NCI-H82 treated with DMSO at 0.1 percent for 48 hours (cell line): ENCODE measurements at regions not wholly inside any gene's neighbourhood (a gene's known extent, or its start where the extent isn't known, plus 50 kb on each side); places are given as distances from the start of the nearest gene placed in this dataset.

Experiments used
- DNase-seq: peaks from one replicate; lab custom pipeline; 2025; ENCODE audit not compliant: unreplicated experiment; lab: John Stamatoyannopoulos, UW

DNA sequence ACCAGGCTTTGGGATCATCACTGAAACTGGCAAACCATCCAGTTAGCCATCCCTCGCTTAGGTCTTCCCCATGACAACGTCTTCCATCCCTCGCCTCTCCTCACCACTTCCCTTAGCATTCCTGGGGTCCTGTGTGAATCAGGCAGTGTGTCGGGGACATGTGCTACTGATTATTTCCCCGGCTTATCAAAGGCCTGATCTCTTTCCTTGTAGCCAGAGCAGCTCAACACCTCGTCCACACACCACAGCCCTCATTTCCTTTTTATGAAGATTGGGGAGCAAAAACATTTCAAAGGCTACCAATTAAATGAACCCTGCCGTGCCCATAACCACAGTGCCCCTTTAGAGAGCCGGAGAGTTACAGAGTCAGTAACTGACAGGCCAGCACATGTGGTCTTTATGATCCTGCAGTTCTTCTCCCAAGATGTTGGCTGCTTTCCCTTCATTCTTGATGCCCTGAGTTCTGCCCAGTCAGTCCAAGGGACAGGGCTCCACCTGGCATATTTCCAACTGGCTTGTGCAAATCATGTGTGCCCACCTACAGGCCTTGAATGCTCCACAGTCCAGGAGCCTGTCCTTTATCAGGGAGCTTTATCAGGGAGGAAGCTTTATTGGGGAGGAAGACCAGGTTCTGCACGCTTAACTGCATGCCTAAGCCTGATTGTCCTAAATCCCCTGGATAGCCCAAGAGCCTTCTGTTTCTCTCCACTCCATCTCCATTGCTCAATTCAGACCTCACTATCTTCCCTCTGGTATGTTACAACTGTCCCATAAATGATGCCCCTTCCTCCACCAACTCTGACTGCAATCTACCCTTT is 343.1 kb downstream of the CYRIA start:
- DNase-seq = no peak

DNA sequence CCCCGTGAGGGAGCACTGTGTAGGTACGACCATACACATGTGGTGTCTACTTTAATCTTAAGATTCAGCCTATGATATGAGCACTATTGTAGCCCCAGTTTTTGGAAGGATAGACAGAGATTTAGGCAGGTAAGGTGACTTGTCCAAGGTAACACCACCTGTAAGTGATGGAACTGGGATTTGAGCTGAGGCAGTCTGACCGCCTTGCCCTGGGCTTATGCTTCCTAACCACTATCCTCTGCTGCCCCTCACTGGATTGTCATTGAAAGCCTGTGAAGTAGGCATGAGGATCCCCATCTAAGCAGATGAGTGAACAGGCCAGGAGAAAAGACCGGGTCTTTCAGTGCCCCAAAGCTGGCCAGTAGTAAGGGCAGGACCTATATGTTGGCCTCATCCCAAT is 343.8 kb downstream of the CYRIA start:
- DNase-seq = no peak

- DNase-seq = no peak
These were observed 344.4 kb downstream of the CYRIA start for GRCh38 chr2:16321256-16321655.

DNA sequence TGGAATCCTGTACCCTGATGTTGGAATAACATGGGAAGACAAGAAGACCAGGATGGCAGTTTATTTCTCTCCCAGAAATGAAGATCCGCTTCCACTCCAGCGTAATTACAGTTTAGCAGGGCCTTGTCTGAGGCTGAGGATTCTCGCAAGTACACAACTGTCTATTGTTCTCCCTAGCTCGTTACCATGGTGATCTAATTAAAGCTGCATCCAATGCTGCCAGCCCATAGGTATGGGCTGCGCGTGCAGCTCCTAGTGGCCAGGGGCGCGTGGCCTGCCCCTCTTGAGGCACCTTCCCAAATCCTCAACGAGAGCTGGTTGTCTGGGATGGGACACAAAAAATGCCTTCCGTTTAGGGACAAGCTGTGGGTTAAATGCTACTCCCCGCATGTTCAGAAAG is 344.9 kb downstream of the CYRIA start:
- no peak for DNase-seq

DNA sequence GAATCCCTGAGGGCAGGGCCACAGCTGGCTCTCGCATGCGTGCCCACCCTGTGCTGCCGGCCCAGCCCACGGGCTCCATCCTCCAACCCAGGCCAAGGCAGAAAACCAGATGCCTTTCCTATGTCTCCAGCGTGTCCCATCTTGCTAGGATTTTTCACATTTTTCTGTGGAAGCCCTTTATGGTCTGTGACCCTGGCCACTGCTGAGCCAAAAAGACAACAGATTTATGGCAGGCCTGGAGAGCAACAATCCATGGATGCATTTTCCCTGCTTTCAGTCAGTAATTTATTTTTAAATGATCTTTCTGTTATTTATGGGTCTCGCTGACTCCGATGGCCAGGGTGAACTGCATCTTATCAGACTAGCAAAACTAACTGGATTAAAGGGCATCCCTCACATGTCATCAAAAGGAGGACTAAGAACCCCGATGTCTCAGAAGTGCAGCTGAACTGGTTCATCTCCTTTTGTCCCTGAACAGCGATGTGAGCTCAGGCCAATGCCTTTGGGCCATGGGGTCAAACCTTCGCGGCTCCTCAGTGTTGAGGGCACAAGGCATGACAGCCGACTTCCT is 346.0 kb downstream of the CYRIA start:
- DNase-seq = no peak

DNA sequence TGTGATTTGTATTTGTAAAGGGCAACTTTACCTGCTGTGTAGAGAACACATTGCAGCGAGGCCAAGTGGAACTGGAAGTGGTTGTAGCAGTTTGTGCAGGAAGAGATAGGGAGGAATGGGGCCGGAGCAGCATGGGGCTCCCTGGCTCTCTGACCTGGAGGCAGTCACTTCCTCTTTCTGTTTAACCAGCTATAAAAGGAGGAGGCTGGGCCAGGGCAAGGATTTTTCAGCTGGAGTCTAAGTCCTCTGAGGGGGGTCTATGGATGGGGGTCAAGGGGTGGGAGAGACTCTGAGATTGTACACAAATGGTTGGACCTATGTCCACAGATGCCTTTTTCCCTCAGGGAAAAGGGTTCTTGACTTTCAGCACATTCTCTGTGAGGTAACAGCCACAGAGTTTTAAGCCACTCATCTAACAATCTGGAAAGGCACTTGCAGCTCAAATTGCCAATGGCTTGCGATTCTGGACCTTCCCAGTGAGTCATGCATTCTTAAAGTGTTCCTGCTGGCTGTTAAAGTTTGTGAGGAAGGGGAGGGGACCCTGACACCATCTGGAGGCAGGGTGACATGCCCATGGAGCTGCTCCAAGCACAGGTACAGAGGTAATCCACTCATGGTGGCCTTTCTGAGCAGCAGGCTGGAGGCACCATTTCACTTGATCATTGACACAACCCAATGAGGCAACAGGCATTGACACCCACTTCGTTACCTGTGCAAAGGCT is 347.0 kb downstream of the CYRIA start:
- DNase-seq = no peak

- no peak for DNase-seq
These were observed 347.6 kb downstream of the CYRIA start for GRCh38 chr2:16318051-16318450.

DNA sequence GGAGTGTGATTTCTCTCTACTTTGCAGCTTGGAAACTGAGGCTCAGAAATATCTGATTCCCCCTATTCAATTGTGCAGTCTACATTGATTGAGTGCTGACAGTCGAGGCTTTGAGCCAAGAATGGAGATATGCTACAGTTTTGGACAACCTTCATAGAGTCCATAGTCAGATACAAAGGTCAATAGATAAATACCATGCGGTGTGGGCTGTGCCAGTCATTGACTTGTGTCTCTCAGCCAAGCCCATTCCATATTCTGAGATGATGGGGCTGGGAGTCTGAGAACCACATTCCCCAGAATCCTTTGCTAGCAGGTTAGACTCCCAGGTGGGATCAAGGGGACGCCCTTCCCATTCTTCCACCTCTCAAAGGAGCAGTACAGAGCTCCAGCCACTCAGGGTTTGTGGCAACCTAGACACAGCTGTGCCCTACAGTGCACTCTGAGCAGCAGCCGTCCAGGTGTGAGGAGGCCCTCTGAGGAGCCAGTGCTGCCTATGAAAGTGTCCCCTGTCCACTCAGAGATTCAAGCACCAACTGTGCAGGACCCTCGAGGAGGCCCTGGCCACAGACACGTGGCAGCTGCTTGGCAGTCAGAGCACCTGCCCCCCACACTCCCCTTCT is 348.3 kb downstream of the CYRIA start:
- no peak for DNase-seq

GRCh38 chr2:16316456-16317210 is 349.0 kb downstream of the CYRIA start:
- no peak for DNase-seq

DNA sequence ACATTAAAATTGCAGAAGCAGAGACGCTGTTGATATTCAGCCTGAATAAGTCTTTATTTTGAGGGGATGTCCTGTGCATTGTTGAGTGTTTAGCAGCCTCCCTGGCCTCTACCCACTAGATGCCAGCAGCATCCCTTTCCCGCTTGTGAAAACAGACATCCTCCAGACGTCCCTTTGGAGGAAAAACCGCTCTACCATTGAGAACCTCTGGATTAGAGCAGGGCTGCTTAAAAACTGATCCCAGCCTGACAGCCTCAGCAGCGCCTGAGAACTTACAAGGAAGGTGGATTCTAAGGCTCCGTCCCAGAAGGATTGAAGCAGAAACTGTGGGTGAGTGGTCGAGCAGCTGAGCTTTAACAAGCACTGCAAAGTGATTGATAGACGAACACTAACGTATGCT is 349.7 kb downstream of the CYRIA start:
- no peak for DNase-seq

DNA sequence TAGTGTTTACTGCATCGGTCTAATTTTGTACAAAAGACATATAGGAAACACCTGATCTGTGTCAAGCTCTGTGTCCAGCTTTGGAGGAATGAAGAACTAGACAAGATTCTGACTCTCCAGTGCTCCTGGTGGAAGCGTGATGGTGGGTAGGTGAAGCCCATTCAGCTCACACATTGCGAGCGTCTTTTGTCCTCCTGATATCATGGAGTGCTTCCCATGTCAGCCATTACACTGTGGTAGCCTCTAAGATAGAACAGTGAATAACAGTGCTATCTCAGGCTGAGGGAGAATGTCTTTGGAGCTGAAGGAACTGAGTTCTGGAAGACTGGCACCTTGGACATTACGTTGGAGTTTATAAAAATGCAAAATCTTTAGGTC is 350.2 kb downstream of the CYRIA start:
- DNase-seq = no peak

GRCh38 chr2:16314691-16315457 is 350.8 kb downstream of the CYRIA start:
- no peak for DNase-seq

DNA sequence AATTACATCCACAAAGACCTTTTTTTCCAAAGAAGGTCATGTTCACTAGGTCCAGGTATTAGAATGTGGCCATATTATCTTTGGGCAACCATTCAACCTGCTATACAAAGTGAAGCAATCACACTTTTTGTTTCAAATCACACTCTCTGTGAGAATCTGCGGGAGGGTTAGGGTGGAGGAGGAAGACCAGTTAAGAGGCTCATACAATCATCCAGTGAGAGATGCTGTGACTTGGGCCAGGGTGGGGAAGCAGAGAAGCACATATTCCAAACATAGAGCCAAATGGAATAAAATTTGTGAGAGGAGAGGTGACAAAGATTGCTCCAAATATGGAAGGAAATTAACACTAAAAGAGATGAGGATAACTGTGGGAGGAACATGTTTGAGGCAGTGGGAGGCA is 351.6 kb downstream of the CYRIA start:
- DNase-seq = no peak

DNA sequence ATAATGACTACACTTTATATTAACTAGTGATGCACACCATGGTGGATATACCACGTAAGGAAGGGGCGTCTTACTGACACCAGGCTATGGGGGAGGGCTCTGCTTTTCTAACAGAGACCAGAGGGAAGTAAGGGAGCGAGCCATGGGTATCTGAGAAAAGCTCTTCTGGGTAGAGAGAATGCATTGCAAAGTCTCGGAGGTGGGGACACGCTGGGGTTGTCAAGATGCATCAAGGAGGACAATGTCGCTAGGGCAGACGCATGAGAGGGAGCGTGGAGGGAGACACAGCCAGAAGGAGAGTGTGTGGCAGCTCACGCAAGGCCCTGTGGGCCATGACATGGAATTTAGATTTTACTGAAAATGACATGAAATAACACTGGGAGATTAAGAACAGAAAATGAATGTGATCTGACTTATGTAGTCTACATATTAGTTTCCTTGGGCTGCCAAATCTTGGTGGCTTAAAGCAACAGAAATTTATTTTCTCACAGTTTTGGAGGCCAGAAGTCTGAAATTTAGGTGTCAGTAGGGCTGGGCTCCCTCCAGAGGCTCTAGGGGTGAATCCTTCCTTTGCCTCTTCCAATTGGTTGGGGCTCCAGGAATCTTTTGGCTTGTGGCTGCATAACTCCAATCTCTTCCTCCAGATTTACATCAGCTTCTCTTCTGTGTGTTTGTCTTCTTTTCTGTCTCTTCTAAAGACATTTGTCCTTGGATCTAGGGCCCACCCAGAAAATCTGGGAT is 352.2 kb downstream of the CYRIA start:
- DNase-seq = no peak

- DNase-seq = no peak
These were observed 352.9 kb downstream of the CYRIA start for GRCh38 chr2:16312771-16313170.

DNA sequence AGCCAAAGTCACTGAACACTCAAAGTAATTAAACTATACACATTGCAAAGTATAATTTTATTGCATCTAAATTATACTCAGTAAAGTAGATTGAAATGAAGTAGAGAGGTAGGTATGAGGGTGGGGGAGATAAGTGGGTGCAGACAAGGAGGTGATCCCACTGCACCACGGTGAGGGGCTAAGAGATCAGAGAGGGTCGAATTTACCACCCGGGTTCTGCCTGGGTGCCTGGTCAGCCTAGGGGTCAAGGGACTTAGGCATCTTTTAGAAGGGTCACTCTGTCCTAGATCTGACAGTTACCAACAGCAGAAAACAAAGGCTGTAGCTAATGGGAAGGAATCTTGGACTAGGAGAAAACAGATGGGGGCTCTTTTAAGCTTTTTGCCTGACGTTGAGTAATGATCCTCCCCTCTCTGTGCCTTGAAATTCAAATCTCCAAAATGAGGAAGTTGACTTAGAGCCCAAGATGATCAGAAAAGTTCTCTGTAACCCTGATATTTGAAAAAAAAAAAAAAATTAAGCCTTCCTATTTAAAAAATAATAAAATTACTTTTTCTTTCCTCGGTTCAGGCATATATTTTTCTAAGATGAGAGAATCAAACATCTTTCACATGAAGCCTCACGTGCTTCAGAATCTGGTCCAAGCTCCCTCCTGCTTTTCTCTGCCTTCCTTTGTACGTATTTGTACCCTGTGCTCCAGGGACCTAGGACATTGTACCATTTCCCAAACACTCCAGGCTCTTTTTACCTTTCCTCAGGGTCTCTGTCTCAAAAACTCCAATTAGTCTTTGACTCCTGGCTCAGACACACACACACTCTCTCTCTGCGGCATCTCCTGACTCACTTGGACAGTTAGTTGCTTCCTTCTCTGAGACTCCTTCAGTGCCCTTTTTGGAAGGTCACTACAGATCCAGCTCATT is 353.9 kb downstream of the CYRIA start:
- peak; percentile 32 for DNase-seq

- no peak for DNase-seq
These were observed 356.8 kb downstream of the CYRIA start for GRCh38 chr2:16308816-16309215.

DNA sequence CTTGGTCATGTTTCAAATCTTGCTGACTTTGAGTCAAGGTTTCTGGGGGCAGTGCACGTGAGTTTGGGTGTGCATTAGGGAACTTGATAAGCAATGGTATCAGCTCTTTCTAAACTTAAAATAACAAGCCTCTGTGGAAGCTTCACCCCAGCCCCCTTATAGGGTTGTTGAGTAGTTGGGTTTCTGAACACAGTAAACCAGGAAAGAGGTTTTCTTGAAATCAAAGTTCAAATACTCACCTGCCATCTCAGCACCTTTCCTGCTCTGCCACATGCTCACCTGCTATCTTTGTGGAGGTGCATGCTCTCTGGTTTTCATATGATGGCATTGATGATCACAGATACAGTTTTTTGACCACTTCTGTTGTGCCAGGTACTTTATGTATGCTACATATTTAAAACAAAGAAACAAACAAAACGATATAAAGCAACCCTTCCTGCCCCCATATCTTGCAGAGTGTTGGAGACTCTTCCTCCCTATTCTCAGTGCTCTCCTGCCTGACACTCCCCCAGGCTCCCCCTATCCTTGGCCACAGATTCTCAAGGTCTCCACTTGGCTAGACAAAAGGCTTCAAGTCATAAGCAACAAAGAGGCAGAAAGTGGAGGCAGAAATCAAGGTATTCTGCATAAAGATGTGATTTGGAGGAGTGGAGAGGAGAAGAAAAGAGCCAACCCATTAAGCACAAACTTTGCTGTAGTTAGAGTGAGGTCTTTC is 360.6 kb downstream of the CYRIA start:
- DNase-seq = no peak
